GM23338 (cell line): ENCODE measurements at regions not wholly inside any gene's neighbourhood (a gene's known extent, or its start where the extent isn't known, plus 50 kb on each side); places are given as distances from the start of the nearest gene placed in this dataset.

Source experiments
- ATAC-seq: fragments of 200-7000 bp; cut with Tn5 transposase; 3 replicates; pipeline ENCODE4 v1.9.1; 2020
- DNase-seq: peaks from one replicate; pipeline ENCODE4 v3.0.0-alpha.2; 2015; ENCODE audit warnings: low spot score
- H2AFZ ChIP-seq: fragments of 200-600 bp; sonication (generic); 2 replicates; pipeline ENCODE4 v1.8.0; 2016; ENCODE audit warnings: antibody characterized with exemption, mild to moderate bottlenecking, moderate library complexity
- H3F3A ChIP-seq: fragments of 200-600 bp; sonication (generic); replicated peaks from 2 replicates; pipeline ENCODE4 v1.8.0; 2017; ENCODE audit warnings: antibody characterized with exemption, mixed run types, low read depth
- H3K27ac ChIP-seq: fragments of 200-600 bp; sonication (generic); 2 replicates; pipeline ENCODE4 v1.6.1; 2016; ENCODE audit warnings: low read depth
- H3K27me3 ChIP-seq: fragments of 200-600 bp; sonication (generic); 2 replicates; pipeline ENCODE4 v1.8.0; 2016; ENCODE audit warnings: mild to moderate bottlenecking, mixed run types, moderate library complexity; ENCODE audit not compliant: insufficient read depth
- H3K36me3 ChIP-seq: fragments of 200-600 bp; sonication (generic); 2 replicates; pipeline ENCODE4 v1.8.0; 2016; ENCODE audit warnings: mild to moderate bottlenecking; ENCODE audit not compliant: insufficient read depth
- H3K4me1 ChIP-seq: fragments of 200-600 bp; sonication (generic); 2 replicates; pipeline ENCODE4 v1.8.0; 2016; ENCODE audit warnings: mild to moderate bottlenecking, moderate library complexity; ENCODE audit not compliant: insufficient read depth
- H3K4me2 ChIP-seq: fragments of 200-600 bp; sonication (generic); 2 replicates; pipeline ENCODE4 v1.7.1; 2017; ENCODE audit warnings: mixed run types
- H3K4me3 ChIP-seq: fragments of 200-600 bp; sonication (generic); 2 replicates; pipeline ENCODE4 v1.6.1; 2016; ENCODE audit warnings: mixed run types
- H3K79me2 ChIP-seq: fragments of 200-600 bp; sonication (generic); replicated peaks from 2 replicates; pipeline ENCODE4 v1.8.0; 2017; ENCODE audit warnings: mild to moderate bottlenecking; ENCODE audit not compliant: insufficient read depth
- H3K9me2 ChIP-seq: fragments of 200-600 bp; sonication (generic); 2 replicates; pipeline ENCODE4 v1.8.0; 2017; ENCODE audit not compliant: insufficient read depth
- H4K20me1 ChIP-seq: fragments of 200-600 bp; sonication (generic); replicated peaks from 2 replicates; pipeline ENCODE4 v1.8.0; 2017; ENCODE audit warnings: mild to moderate bottlenecking; ENCODE audit not compliant: insufficient read depth
- H3K27ac Mint-ChIP-seq: 2 replicates; pipeline ENCODE4 v1.8.0; 2020; ENCODE audit warnings: inconsistent platforms, mild to moderate bottlenecking, moderate library complexity, mixed read lengths
- H3K27me3 Mint-ChIP-seq: 3 replicates; pipeline ENCODE4 v1.8.0; 2022; ENCODE audit warnings: low read depth, mild to moderate bottlenecking, moderate library complexity, mixed read lengths, inconsistent platforms; ENCODE audit not compliant: insufficient read depth, poor library complexity
- H3K36me3 Mint-ChIP-seq: 3 replicates; pipeline ENCODE4 v1.8.0; 2021; ENCODE audit warnings: low read depth, mild to moderate bottlenecking, inconsistent platforms, moderate library complexity, mixed read lengths
- H3K4me1 Mint-ChIP-seq: 3 replicates; pipeline ENCODE4 v1.8.0; 2020; ENCODE audit warnings: mild to moderate bottlenecking, inconsistent platforms, mixed read lengths
- H3K4me3 Mint-ChIP-seq: 3 replicates; pipeline ENCODE4 v1.8.0; 2021; ENCODE audit warnings: moderate library complexity, mild to moderate bottlenecking, inconsistent platforms, mixed read lengths
- H3K9me3 Mint-ChIP-seq: 3 replicates; pipeline ENCODE4 v1.8.0; 2020; ENCODE audit warnings: moderate library complexity, mild to moderate bottlenecking, inconsistent platforms, mixed read lengths
- CREB1 ChIP-seq: fragments of 250-450 bp; sonication (Bioruptor Pico); IDR thresholded peaks from 2 replicates; pipeline ENCODE4 v1.5.0; 2020; ENCODE audit warnings: low read depth, mild to moderate bottlenecking, moderate library complexity
- EZH2 ChIP-seq: fragments of 200-600 bp; sonication (generic); IDR thresholded peaks from one replicate; pipeline ENCODE4 v1.8.0; 2017; ENCODE audit warnings: antibody characterized with exemption, mild to moderate bottlenecking, low read depth; ENCODE audit not compliant: unreplicated experiment
- EZH2phosphoT487 ChIP-seq: fragments of 200-600 bp; sonication (generic); IDR thresholded peaks from one replicate; pipeline ENCODE4 v1.8.1; 2018; ENCODE audit warnings: antibody characterized with exemption; ENCODE audit not compliant: unreplicated experiment
- JUNB ChIP-seq: IDR thresholded peaks from one replicate; pipeline ENCODE4 v1.6.1; 2016; ENCODE audit warnings: antibody characterized with exemption; ENCODE audit not compliant: unreplicated experiment
- NANOG ChIP-seq: IDR thresholded peaks from 2 replicates; pipeline ENCODE4 v1.6.1; 2016; ENCODE audit warnings: antibody characterized with exemption, borderline replicate concordance
- POLR2AphosphoS5 ChIP-seq: IDR thresholded peaks from 2 replicates; pipeline ENCODE4 v1.6.1; 2016; ENCODE audit warnings: antibody characterized with exemption, low read depth
- STAT1 ChIP-seq: IDR thresholded peaks from one replicate; pipeline ENCODE4 v1.6.1; 2016; ENCODE audit warnings: antibody characterized with exemption; ENCODE audit not compliant: unreplicated experiment
- ZNF114 ChIP-seq: fragments of 250-450 bp; sonication (Bioruptor Pico); IDR thresholded peaks from 2 replicates; pipeline ENCODE4 v1.5.0; 2020; ENCODE audit warnings: mild to moderate bottlenecking, moderate library complexity
- ZNF331 ChIP-seq: fragments of 250-450 bp; sonication (Bioruptor Pico); IDR thresholded peaks from 2 replicates; pipeline ENCODE4 v1.5.0; 2020; ENCODE audit warnings: low read depth, mild to moderate bottlenecking, moderate library complexity
- TF ChIP-seq, protein P1 (sequence below): fragments of 250-450 bp; sonication (Bioruptor Pico); IDR thresholded peaks from 2 replicates; pipeline ENCODE4 v1.5.0; 2020; ENCODE audit warnings: mild to moderate bottlenecking, moderate library complexity
- TF ChIP-seq, protein P2 (sequence below), 2 experiments: fragments of 200-600 bp in 1 of 2; sonication (generic) in 1 of 2; conservative IDR thresholded peaks; 2 replicates each; pipeline versions ENCODE4 v1.5.1 to v1.6.1; 2016 to 2017; ENCODE audit warnings: antibody characterized with exemption in 2 of 2, low read depth in 2 of 2, mild to moderate bottlenecking in 2 of 2, moderate library complexity in 1 of 2
- TF ChIP-seq, protein P3 (sequence below): IDR thresholded peaks from one replicate; pipeline ENCODE4 v1.6.1; 2018; ENCODE audit warnings: antibody characterized with exemption; ENCODE audit not compliant: unreplicated experiment

DNA sequence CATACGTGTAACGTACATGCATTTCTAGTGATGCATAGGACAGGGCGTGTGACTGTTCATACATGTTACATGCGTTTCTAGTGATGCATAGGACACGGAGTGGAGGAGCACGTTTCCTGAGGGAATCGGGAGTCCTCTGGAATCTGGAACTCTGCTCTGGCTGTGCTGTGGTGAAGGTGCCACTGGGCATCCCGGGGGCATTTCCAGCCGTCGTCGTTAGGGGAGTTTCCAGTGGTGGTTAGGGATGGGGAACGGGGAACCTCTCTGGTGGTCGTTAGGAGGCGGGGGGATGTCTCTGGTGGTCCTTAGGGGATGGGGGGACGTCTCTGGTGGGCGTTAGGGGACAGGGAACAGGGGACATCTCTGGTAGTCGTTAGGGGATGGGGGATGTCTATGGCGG is 209.6 kb upstream of the SOX1 start:
- Mint-ChIP-seq H3K4me1 (peaks cover 26% of the 10 kb centered on the region), H3K36me3 (no peaks in the 10 kb centered on the region; the same call in 2 of the 3 replicates), H3K9me3 (peaks cover 6% of the 10 kb centered on the region; the same call in 2 of the 3 replicates), H3K27me3 (peaks cover 13% of the 10 kb centered on the region), H3K4me3 (no peak overlapping the region), H3K27ac (no peak overlapping the region)
- ATAC-seq, result no peak
- no peak overlapping the region for H3K4me3 ChIP-seq
- H3K36me3 ChIP-seq, result no peaks in the 10 kb centered on the region
- no peak for DNase-seq
- H4K20me1 ChIP-seq, result no peaks in the 10 kb centered on the region
- no peaks in the 10 kb centered on the region for H3K79me2 ChIP-seq
- H2AFZ ChIP-seq, result no peak overlapping the region
- no peaks in the 10 kb centered on the region for H3K9me2 ChIP-seq
- no peaks in the 10 kb centered on the region for H3K27me3 ChIP-seq
- peaks cover 6% of the 10 kb centered on the region; the same call in 1 of the 2 replicates for H3K4me1 ChIP-seq
- no peak for TF ChIP-seq NANOG
- TF ChIP-seq EZH2, result no peak
- TF ChIP-seq CREB1 (CRISPR knock-in tag), result no peak
- TF ChIP-seq EZH2phosphoT487, result no peak
- TF ChIP-seq, protein P1, sequence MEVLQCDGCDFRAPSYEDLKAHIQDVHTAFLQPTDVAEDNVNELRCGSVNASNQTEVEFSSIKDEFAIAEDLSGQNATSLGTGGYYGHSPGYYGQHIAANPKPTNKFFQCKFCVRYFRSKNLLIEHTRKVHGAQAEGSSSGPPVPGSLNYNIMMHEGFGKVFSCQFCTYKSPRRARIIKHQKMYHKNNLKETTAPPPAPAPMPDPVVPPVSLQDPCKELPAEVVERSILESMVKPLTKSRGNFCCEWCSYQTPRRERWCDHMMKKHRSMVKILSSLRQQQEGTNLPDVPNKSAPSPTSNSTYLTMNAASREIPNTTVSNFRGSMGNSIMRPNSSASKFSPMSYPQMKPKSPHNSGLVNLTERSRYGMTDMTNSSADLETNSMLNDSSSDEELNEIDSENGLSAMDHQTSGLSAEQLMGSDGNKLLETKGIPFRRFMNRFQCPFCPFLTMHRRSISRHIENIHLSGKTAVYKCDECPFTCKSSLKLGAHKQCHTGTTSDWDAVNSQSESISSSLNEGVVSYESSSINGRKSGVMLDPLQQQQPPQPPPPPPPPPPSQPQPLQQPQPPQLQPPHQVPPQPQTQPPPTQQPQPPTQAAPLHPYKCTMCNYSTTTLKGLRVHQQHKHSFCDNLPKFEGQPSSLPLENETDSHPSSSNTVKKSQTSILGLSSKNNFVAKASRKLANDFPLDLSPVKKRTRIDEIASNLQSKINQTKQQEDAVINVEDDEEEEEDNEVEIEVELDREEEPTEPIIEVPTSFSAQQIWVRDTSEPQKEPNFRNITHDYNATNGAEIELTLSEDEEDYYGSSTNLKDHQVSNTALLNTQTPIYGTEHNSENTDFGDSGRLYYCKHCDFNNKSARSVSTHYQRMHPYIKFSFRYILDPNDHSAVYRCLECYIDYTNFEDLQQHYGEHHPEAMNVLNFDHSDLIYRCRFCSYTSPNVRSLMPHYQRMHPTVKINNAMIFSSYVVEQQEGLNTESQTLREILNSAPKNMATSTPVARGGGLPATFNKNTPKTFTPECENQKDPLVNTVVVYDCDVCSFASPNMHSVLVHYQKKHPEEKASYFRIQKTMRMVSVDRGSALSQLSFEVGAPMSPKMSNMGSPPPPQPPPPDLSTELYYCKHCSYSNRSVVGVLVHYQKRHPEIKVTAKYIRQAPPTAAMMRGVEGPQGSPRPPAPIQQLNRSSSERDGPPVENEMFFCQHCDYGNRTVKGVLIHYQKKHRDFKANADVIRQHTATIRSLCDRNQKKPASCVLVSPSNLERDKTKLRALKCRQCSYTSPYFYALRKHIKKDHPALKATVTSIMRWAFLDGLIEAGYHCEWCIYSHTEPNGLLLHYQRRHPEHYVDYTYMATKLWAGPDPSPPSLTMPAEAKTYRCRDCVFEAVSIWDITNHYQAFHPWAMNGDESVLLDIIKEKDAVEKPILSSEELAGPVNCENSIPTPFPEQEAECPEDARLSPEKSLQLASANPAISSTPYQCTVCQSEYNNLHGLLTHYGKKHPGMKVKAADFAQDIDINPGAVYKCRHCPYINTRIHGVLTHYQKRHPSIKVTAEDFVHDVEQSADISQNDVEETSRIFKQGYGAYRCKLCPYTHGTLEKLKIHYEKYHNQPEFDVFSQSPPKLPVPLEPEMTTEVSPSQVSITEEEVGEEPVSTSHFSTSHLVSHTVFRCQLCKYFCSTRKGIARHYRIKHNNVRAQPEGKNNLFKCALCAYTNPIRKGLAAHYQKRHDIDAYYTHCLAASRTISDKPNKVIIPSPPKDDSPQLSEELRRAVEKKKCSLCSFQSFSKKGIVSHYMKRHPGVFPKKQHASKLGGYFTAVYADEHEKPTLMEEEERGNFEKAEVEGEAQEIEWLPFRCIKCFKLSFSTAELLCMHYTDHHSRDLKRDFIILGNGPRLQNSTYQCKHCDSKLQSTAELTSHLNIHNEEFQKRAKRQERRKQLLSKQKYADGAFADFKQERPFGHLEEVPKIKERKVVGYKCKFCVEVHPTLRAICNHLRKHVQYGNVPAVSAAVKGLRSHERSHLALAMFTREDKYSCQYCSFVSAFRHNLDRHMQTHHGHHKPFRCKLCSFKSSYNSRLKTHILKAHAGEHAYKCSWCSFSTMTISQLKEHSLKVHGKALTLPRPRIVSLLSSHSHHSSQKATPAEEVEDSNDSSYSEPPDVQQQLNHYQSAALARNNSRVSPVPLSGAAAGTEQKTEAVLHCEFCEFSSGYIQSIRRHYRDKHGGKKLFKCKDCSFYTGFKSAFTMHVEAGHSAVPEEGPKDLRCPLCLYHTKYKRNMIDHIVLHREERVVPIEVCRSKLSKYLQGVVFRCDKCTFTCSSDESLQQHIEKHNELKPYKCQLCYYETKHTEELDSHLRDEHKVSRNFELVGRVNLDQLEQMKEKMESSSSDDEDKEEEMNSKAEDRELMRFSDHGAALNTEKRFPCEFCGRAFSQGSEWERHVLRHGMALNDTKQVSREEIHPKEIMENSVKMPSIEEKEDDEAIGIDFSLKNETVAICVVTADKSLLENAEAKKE (CRISPR knock-in tag), result no peak
- no peak for TF ChIP-seq STAT1
- no peak for TF ChIP-seq ZNF114 (CRISPR knock-in tag)
- TF ChIP-seq ZNF331 (CRISPR knock-in tag), result no peak
- TF ChIP-seq, protein P2, sequence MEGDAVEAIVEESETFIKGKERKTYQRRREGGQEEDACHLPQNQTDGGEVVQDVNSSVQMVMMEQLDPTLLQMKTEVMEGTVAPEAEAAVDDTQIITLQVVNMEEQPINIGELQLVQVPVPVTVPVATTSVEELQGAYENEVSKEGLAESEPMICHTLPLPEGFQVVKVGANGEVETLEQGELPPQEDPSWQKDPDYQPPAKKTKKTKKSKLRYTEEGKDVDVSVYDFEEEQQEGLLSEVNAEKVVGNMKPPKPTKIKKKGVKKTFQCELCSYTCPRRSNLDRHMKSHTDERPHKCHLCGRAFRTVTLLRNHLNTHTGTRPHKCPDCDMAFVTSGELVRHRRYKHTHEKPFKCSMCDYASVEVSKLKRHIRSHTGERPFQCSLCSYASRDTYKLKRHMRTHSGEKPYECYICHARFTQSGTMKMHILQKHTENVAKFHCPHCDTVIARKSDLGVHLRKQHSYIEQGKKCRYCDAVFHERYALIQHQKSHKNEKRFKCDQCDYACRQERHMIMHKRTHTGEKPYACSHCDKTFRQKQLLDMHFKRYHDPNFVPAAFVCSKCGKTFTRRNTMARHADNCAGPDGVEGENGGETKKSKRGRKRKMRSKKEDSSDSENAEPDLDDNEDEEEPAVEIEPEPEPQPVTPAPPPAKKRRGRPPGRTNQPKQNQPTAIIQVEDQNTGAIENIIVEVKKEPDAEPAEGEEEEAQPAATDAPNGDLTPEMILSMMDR (conservative IDR thresholded peaks at IDR 0.05; ENCODE audit: low read depth in 2 of 2), result no peak
- TF ChIP-seq, protein P3, sequence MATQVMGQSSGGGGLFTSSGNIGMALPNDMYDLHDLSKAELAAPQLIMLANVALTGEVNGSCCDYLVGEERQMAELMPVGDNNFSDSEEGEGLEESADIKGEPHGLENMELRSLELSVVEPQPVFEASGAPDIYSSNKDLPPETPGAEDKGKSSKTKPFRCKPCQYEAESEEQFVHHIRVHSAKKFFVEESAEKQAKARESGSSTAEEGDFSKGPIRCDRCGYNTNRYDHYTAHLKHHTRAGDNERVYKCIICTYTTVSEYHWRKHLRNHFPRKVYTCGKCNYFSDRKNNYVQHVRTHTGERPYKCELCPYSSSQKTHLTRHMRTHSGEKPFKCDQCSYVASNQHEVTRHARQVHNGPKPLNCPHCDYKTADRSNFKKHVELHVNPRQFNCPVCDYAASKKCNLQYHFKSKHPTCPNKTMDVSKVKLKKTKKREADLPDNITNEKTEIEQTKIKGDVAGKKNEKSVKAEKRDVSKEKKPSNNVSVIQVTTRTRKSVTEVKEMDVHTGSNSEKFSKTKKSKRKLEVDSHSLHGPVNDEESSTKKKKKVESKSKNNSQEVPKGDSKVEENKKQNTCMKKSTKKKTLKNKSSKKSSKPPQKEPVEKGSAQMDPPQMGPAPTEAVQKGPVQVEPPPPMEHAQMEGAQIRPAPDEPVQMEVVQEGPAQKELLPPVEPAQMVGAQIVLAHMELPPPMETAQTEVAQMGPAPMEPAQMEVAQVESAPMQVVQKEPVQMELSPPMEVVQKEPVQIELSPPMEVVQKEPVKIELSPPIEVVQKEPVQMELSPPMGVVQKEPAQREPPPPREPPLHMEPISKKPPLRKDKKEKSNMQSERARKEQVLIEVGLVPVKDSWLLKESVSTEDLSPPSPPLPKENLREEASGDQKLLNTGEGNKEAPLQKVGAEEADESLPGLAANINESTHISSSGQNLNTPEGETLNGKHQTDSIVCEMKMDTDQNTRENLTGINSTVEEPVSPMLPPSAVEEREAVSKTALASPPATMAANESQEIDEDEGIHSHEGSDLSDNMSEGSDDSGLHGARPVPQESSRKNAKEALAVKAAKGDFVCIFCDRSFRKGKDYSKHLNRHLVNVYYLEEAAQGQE, result no peak
- TF ChIP-seq POLR2AphosphoS5, result no peak
- TF ChIP-seq JUNB, result no peak
- H3K4me2 ChIP-seq, result no peak overlapping the region
- no peak overlapping the region for H3K27ac ChIP-seq
- 0 out of 2 replicates have a peak, but pooled peaks cover 3% of the 10 kb centered on the region for H3F3A ChIP-seq
